Vagina (tissue), 2 donors: ENCODE measurements at regions not wholly inside any gene's neighbourhood (a gene's known extent, or its start where the extent isn't known, plus 50 kb on each side); places are given as distances from the start of the nearest gene placed in this dataset.

ENCODE experiments used
- CTCF ChIP-seq, 3 experiments: fragments of 450-650 bp in 2 of 3; fragments of 200-600 bp in 1 of 3; sonication (generic) in 1 of 3; IDR thresholded peaks; one replicate each; pipeline ENCODE4 v1.5.1; 2017 to 2019; ENCODE audit warnings: antibody characterized with exemption in 3 of 3, mild to moderate bottlenecking in 2 of 3, moderate library complexity in 2 of 3
- POLR2A ChIP-seq, 2 donors: fragments of 450-650 bp; IDR thresholded peaks; one replicate each; pipeline ENCODE4 v1.6.1; 2017; ENCODE audit warnings: antibody characterized with exemption in 2 of 2, mild to moderate bottlenecking in 2 of 2, moderate library complexity in 2 of 2
- POLR2AphosphoS5 ChIP-seq, 2 donors: sonication (generic); formaldehyde crosslinking; IDR thresholded peaks; one replicate each; pipeline ENCODE4 v1.9.0; 2017; ENCODE audit warnings: antibody characterized with exemption in 2 of 2, mild to moderate bottlenecking in 2 of 2, low read depth in 1 of 2; ENCODE audit not compliant: insufficient read depth in 1 of 2

GRCh38 chr12:72978999-72979398 is 706.8 kb downstream of the TRHDE start:
- TF ChIP-seq CTCF (IDR thresholded peaks at IDR 0.05): no peak
- no peak for TF ChIP-seq POLR2A (IDR thresholded peaks at IDR 0.05)
- TF ChIP-seq POLR2AphosphoS5 (IDR thresholded peaks at IDR 0.05; ENCODE audit: insufficient read depth in 1 of 2, low read depth in 1 of 2): no peak
